AG09319 (cell line): ENCODE measurements at regions not wholly inside any gene's neighbourhood (a gene's known extent, or its start where the extent isn't known, plus 50 kb on each side); places are given as distances from the start of the nearest gene placed in this dataset.

ENCODE experiments used
- DNase-seq: peaks from one replicate; pipeline ENCODE4 v3.0.0-alpha.2; 2010; ENCODE audit warnings: low read depth; ENCODE audit errors: extremely low read depth
- CTCF ChIP-seq: IDR thresholded peaks from 2 replicates; pipeline ENCODE4 v1.5.1; 2011; ENCODE audit warnings: low read depth, mild to moderate bottlenecking, inconsistent platforms, low read length, moderate library complexity

- DNase-seq: no peak
- TF ChIP-seq CTCF: no peak
Measured at GRCh38 chr2:147792966-147793617, 51.7 kb upstream of the ACVR2A start.

DNA sequence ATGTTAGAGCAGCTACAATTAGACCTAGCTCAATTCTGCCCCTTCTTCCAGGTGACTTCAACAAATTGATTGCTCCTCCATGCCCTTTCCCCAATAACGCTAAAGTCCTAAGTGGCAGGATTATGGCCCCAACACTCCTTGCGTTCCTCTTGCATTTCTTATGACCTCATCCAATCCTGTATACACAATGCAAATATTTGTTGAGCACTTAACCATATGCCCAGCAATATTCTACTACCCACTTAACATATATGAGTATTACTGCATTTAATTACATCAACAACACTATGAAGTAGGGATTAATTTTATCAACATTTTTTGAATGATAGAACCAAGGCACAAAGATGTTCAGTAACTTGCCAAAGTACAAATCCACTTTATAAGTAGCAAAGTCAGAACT, 54.2 kb upstream of the ACVR2A start:
- DNase-seq: no peak
- no peak for TF ChIP-seq CTCF

DNA sequence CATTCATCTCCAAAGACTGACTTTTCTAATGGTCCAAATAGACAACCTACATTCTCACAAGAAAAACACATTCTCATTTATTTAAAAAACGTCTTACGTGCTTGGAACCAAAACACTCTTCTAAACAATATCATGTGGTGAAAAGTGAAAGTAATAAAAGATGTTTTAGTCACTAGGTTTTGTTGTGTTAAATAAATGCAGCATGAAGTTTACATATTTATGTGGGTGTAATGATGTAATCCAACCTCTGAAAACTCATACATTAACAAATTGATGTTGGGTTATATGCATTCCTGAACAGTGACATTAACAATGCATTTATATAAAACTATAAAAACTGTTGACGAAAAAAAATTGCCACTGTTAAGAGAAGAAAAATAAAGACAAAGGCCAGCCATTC, 55.1 kb upstream of the ACVR2A start:
- TF ChIP-seq CTCF: no peak
- DNase-seq: no peak

- no peak for TF ChIP-seq CTCF
Measured at GRCh38 chr2:147789287-147789686, 55.5 kb upstream of the ACVR2A start.

GRCh38 chr2:147782141-147782930, 62.5 kb upstream of the ACVR2A start:
- no peak for TF ChIP-seq CTCF
- DNase-seq: no peak

More at GRCh38 chr2:147789287-147789686, 55.5 kb upstream of the ACVR2A start:
- no peak for DNase-seq

DNA sequence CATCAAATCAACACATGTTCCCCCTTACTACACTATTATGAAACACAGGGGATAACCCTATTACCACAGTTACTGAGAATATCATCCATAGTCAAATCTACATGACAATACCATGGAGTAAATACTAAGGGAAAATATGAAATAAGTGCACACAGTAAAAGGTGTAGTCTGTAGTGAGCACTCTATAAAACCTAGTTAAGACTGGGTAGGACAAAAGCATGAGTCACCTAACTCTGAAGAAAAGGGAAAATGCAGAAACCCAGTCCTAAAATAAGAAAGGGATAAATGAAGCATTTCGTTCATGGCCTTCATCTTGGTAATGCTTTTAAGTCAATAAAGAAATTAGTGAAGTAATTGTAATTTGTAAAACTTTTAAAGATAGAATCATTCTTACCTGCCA, 65.4 kb upstream of the ACVR2A start:
- TF ChIP-seq CTCF: no peak
- DNase-seq: no peak

GRCh38 chr2:147777394-147777793, 67.4 kb upstream of the ACVR2A start:
- DNase-seq: no peak
- TF ChIP-seq CTCF: no peak
